Keratinocyte (primary cell): ENCODE measurements at regions not wholly inside any gene's neighbourhood (a gene's known extent, or its start where the extent isn't known, plus 50 kb on each side); places are given as distances from the start of the nearest gene placed in this dataset.

Experiments used
- DNase-seq: peaks from one replicate; pipeline ENCODE4 v3.0.0-alpha.2; 2011; ENCODE audit warnings: low read depth, missing footprints, low spot score
- FAIRE-seq: peaks from 2 replicates; lab custom pipeline; 2011; peaks lifted over from hg19 to GRCh38; lab: Jason Lieb, UNC
- H2AFZ ChIP-seq: 2 replicates; pipeline ENCODE4 v1.6.0; 2012; ENCODE audit warnings: low read length, control low read depth, inconsistent platforms; ENCODE audit not compliant: control insufficient read depth
- H3K27ac ChIP-seq: 2 replicates; pipeline ENCODE4 v1.5.1; 2011; ENCODE audit warnings: low read length; ENCODE audit not compliant: control insufficient read depth, insufficient read depth
- H3K27me3 ChIP-seq: 3 replicates; pipeline ENCODE4 v1.6.0; 2011; ENCODE audit warnings: low read length; ENCODE audit not compliant: control insufficient read depth, insufficient read depth; ENCODE audit errors: extremely low read depth
- H3K36me3 ChIP-seq, 2 experiments: 2 replicates in 1 of 2; 3 replicates in 1 of 2; pipeline ENCODE4 v1.5.1; 2011; ENCODE audit warnings: low read length in 2 of 2, mild to moderate bottlenecking in 1 of 2; ENCODE audit not compliant: control insufficient read depth in 2 of 2, insufficient read depth in 2 of 2; ENCODE audit errors: extremely low read depth in 1 of 2
- H3K4me1 ChIP-seq: 3 replicates; pipeline ENCODE4 v1.5.1; 2011; ENCODE audit warnings: low read length; ENCODE audit not compliant: control insufficient read depth, insufficient read depth; ENCODE audit errors: extremely low read depth
- H3K4me2 ChIP-seq: 3 replicates; pipeline ENCODE4 v1.6.0; 2011; ENCODE audit warnings: low read depth, low read length; ENCODE audit not compliant: control insufficient read depth, insufficient read depth; ENCODE audit errors: extremely low read depth
- H3K4me3 ChIP-seq, 3 experiments: fragments of 200-600 bp in 1 of 3; sonication (generic) in 1 of 3; 2 replicates in 2 of 3; 3 replicates in 1 of 3; pipeline ENCODE4 v1.5.1; 2011 to 2016; ENCODE audit warnings: low read length in 3 of 3, mild to moderate bottlenecking in 3 of 3, control low read depth in 2 of 3, inconsistent platforms in 1 of 3, low read depth in 1 of 3, mixed read lengths in 1 of 3, mixed run types in 1 of 3, moderate library complexity in 1 of 3; ENCODE audit not compliant: control insufficient read depth in 2 of 3, insufficient read depth in 2 of 3; ENCODE audit errors: extremely low read depth in 1 of 3
- H3K79me2 ChIP-seq: 2 replicates; pipeline ENCODE4 v1.6.0; 2012; ENCODE audit warnings: low read length; ENCODE audit not compliant: control insufficient read depth, insufficient read depth
- H3K9ac ChIP-seq: 3 replicates; pipeline ENCODE4 v1.6.0; 2011; ENCODE audit warnings: low read length; ENCODE audit not compliant: control insufficient read depth, insufficient read depth; ENCODE audit errors: extremely low read depth
- H3K9me1 ChIP-seq: 3 replicates; pipeline ENCODE4 v1.6.0; 2011; ENCODE audit warnings: low read length; ENCODE audit not compliant: control insufficient read depth, insufficient read depth; ENCODE audit errors: extremely low read depth
- H3K9me3 ChIP-seq: 2 replicates; pipeline ENCODE4 v1.5.1; 2012; ENCODE audit warnings: low read depth, low read length; ENCODE audit not compliant: control insufficient read depth
- H4K20me1 ChIP-seq: 3 replicates; pipeline ENCODE4 v1.6.0; 2011; ENCODE audit warnings: low read length; ENCODE audit not compliant: control insufficient read depth, insufficient read depth; ENCODE audit errors: extremely low read depth
- EZH2 ChIP-seq: IDR thresholded peaks from one replicate; pipeline ENCODE4 v1.6.1; 2012; ENCODE audit warnings: inconsistent platforms, mild to moderate bottlenecking, low read length, moderate library complexity
- dilution Hi-C: fragments of 300-500 bp; cut with MboI; formaldehyde crosslinking; loops from one replicate; pipeline ENCODE4 v1.7.0; 2020; ENCODE audit warnings: low sequenced_read_pairs; ENCODE audit not compliant: extremely low pct_ligation_motif_present
- TF ChIP-seq, protein P1 (sequence below), 3 experiments: IDR thresholded peaks in 1 of 3; conservative IDR thresholded peaks in 1 of 3; optimal IDR thresholded peaks in 1 of 3; 2 replicates in 2 of 3; 3 replicates in 1 of 3; pipeline versions ENCODE3 to v1.5.1; 2011; ENCODE audit warnings: low read length in 3 of 3, mild to moderate bottlenecking in 3 of 3, moderate library complexity in 2 of 3, control low read depth in 1 of 3, inconsistent platforms in 1 of 3; ENCODE audit not compliant: insufficient read depth in 2 of 3; ENCODE audit errors: extremely low read depth in 1 of 3

DNA sequence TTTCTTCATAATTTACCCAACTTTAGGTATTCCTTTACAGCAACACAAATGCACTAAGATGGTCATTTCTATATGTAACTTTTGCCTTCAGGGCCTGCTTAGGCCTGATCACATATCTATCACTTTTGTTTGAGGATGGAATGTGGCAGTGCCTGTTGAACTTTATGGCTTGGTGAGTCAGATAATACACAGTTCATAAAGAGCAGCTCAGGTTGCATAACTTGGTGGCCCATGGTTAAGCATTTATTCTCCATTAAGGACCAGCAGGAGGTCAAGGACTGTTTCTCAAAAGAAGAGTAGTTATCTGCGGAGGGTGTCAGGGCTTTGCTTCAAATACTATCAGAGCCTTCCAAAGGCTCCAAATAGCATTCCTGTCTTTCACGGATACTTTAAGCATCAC is 124.1 kb upstream of the PDHA2 start:
- Histone ChIP-seq H3K4me2 (no peak overlapping the region), H3K79me2 (no peaks in the 10 kb centered on the region), H3K4me3 (no peak overlapping the region), H3K4me1 (no peaks in the 10 kb centered on the region), H4K20me1 (no peaks in the 10 kb centered on the region), H3K27ac (no peak overlapping the region), H3K27me3 (no peaks in the 10 kb centered on the region), H3K9me1 (no peaks in the 10 kb centered on the region), H3K9ac (no peak overlapping the region), H3K36me3 (no peaks in the 10 kb centered on the region), H2AFZ (no peak overlapping the region), H3K9me3 (no peaks in the 10 kb centered on the region)
- TF ChIP-seq, protein P1, sequence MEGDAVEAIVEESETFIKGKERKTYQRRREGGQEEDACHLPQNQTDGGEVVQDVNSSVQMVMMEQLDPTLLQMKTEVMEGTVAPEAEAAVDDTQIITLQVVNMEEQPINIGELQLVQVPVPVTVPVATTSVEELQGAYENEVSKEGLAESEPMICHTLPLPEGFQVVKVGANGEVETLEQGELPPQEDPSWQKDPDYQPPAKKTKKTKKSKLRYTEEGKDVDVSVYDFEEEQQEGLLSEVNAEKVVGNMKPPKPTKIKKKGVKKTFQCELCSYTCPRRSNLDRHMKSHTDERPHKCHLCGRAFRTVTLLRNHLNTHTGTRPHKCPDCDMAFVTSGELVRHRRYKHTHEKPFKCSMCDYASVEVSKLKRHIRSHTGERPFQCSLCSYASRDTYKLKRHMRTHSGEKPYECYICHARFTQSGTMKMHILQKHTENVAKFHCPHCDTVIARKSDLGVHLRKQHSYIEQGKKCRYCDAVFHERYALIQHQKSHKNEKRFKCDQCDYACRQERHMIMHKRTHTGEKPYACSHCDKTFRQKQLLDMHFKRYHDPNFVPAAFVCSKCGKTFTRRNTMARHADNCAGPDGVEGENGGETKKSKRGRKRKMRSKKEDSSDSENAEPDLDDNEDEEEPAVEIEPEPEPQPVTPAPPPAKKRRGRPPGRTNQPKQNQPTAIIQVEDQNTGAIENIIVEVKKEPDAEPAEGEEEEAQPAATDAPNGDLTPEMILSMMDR (optimal IDR thresholded peaks at IDR 0.05 in 1 of 3, IDR thresholded peaks at IDR 0.05 in 1 of 3, conservative IDR thresholded peaks at IDR 0.05 in 1 of 3; ENCODE audit: extremely low read depth in 1 of 3, insufficient read depth in 2 of 3, low read length in 3 of 3), result no peak
- TF ChIP-seq EZH2, result no peak
- dilution Hi-C loops, result no loop called here
- FAIRE-seq (no peak), DNase-seq (no peak)

DNA sequence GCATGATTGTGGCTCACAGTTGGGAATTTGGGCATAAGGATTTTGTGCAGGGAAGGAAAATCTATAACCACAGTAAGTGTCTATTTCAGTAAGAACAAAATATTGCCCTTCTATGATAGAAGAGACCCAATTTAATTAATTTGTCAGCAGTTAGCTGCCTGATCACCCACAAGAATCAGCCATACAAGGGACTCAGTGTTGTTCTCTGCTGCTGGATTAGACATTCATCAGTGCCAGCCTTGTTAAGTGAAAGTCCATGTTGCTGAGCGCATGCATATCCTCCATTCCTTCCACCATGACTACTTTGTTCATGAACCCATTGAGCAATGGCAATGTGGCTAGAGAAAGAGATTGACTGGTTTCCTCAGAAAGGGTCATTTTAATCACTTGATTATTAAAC is 125.3 kb upstream of the PDHA2 start:
- H3K9ac ChIP-seq, result no peak overlapping the region
- no peaks in the 10 kb centered on the region for H4K20me1 ChIP-seq
- no peak overlapping the region for H3K4me3 ChIP-seq
- H3K4me1 ChIP-seq, result no peaks in the 10 kb centered on the region
- H3K79me2 ChIP-seq, result no peaks in the 10 kb centered on the region
- FAIRE-seq, result no peak
- DNase-seq, result no peak
- no peak for TF ChIP-seq EZH2
- TF ChIP-seq, protein P1 (optimal IDR thresholded peaks at IDR 0.05 in 1 of 3, IDR thresholded peaks at IDR 0.05 in 1 of 3, conservative IDR thresholded peaks at IDR 0.05 in 1 of 3; ENCODE audit: extremely low read depth in 1 of 3, insufficient read depth in 2 of 3, low read length in 3 of 3), result no peak
- H3K27me3 ChIP-seq, result no peaks in the 10 kb centered on the region
- H2AFZ ChIP-seq, result no peak overlapping the region
- no peak overlapping the region for H3K27ac ChIP-seq
- H3K36me3 ChIP-seq, result no peaks in the 10 kb centered on the region
- dilution Hi-C loops, result no loop called here
- H3K9me3 ChIP-seq, result no peaks in the 10 kb centered on the region
- no peak overlapping the region for H3K4me2 ChIP-seq
- no peaks in the 10 kb centered on the region for H3K9me1 ChIP-seq
